IgD-negative memory B cell (primary cell): ENCODE measurements at regions not wholly inside any gene's neighbourhood (a gene's known extent, or its start where the extent isn't known, plus 50 kb on each side); places are given as distances from the start of the nearest gene placed in this dataset.

Experiments
- H3K27ac Mint-ChIP-seq, 3 donors: one replicate each; pipeline ENCODE4 v1.8.0; 2020 to 2022; ENCODE audit warnings: mild to moderate bottlenecking in 3 of 3, mixed read lengths in 3 of 3, moderate library complexity in 1 of 3
- H3K27me3 Mint-ChIP-seq: one replicate; pipeline ENCODE4 v1.8.0; 2021; ENCODE audit warnings: mixed read lengths
- H3K36me3 Mint-ChIP-seq: one replicate; pipeline ENCODE4 v1.8.0; 2020; ENCODE audit warnings: mild to moderate bottlenecking, mixed read lengths
- H3K4me1 Mint-ChIP-seq, 3 donors: one replicate each; pipeline ENCODE4 v1.8.0; 2020 to 2022; ENCODE audit warnings: mixed read lengths in 3 of 3, mild to moderate bottlenecking in 1 of 3
- H3K4me3 Mint-ChIP-seq, 4 donors: one replicate each; pipeline ENCODE4 v1.8.0; 2020 to 2022; ENCODE audit warnings: mild to moderate bottlenecking in 4 of 4, mixed read lengths in 4 of 4, moderate library complexity in 3 of 4
- H3K9me3 Mint-ChIP-seq, 3 donors: one replicate each; pipeline ENCODE4 v1.8.0; 2020 to 2021; ENCODE audit warnings: mixed read lengths in 3 of 3, mild to moderate bottlenecking in 1 of 3

DNA sequence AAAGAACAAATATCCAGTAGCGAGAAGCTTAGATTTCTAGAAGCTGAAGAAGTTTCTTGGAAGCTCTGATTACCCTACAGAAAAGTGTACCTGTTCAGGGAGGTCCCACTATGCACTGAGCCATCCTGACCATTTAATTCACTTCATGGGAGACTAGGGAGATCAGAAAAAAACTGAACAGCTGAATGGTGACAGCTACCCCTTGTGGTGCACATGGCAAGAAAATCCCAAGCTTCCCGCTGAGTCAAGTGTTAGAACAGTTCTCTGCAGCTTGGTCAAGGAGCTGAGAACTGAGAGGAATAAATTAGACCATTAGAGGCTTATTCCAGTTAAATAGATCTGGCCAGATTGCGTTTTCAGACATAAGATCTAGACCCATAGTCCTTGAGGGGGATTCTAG lies 197.2 kb upstream of the VEPH1 start:
- H3K36me3 Mint-ChIP-seq, result no peaks in the 10 kb centered on the region
- H3K27ac Mint-ChIP-seq, result no peak overlapping the region
- no peak overlapping the region for H3K4me3 Mint-ChIP-seq
- peaks cover 2% of the 10 kb centered on the region for H3K27me3 Mint-ChIP-seq
- peaks cover 0 to 12% (median 3%) of the 10 kb centered on the region in 3 donors for H3K9me3 Mint-ChIP-seq
- H3K4me1 Mint-ChIP-seq, result no peaks in the 10 kb centered on the region

GRCh38 chr3:157695586-157695985 lies 192.4 kb upstream of the VEPH1 start:
- Mint-ChIP-seq H3K27me3 (peaks cover 2% of the 10 kb centered on the region), H3K27ac (no peak overlapping the region), H3K4me3 (no peak overlapping the region), H3K4me1 (no peaks in the 10 kb centered on the region), H3K36me3 (no peaks in the 10 kb centered on the region), H3K9me3 (peaks cover 0 to 12% (median 5%) of the 10 kb centered on the region in 3 donors)

DNA sequence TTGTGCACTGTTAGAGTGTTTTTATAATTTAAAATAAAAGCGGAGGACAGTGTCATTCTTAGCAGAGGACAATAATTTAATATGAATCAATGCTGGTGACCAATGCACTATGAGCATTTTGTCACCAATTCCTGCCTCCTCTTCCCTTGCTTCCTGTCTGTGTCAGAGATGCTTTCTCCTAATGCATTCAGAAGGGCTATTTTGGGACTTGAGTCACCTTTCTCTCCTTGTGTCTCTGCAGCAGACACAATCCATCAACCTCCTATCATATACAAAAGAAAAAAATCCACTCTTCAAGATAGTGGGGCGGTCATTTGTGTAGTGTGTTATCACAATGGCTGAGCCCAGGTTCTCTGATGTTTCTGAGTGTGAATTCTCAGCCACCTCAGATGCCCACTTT lies 191.9 kb upstream of the VEPH1 start:
- H3K27me3 Mint-ChIP-seq, result peaks cover 2% of the 10 kb centered on the region
- peaks cover 0 to 12% (median 8%) of the 10 kb centered on the region in 3 donors for H3K9me3 Mint-ChIP-seq
- no peaks in the 10 kb centered on the region for H3K4me1 Mint-ChIP-seq
- no peaks in the 10 kb centered on the region for H3K36me3 Mint-ChIP-seq
- H3K27ac Mint-ChIP-seq, result no peak overlapping the region
- no peak overlapping the region for H3K4me3 Mint-ChIP-seq

GRCh38 chr3:157693762-157694161 lies 190.5 kb upstream of the VEPH1 start:
- no peak overlapping the region for H3K4me3 Mint-ChIP-seq
- no peaks in the 10 kb centered on the region for H3K27me3 Mint-ChIP-seq
- no peak overlapping the region for H3K27ac Mint-ChIP-seq
- H3K9me3 Mint-ChIP-seq, result peaks cover 0 to 11% (median 8%) of the 10 kb centered on the region in 3 donors
- no peaks in the 10 kb centered on the region for H3K36me3 Mint-ChIP-seq
- no peaks in the 10 kb centered on the region for H3K4me1 Mint-ChIP-seq

DNA sequence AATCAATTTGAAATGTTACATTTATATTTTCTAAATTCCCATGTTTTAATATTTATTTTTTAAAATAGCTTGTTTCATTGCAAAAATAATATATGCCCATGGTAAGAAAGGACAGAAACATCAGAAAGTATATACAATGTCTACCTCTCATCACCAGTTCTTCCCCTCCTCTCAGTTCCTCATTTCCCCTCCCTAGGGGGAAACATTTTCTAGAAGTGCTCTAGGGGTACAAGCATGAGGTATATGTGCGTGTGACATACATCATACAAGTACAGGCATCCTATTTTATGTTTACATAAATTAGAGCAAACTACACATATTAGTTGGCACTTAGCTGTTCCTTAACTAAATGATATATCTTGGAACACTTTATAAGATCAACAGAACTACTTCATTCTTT lies 189.3 kb upstream of the VEPH1 start:
- Mint-ChIP-seq H3K4me1 (no peaks in the 10 kb centered on the region), H3K9me3 (peaks cover 1 to 8% (median 7%) of the 10 kb centered on the region in 3 donors), H3K36me3 (no peaks in the 10 kb centered on the region), H3K27me3 (no peaks in the 10 kb centered on the region), H3K4me3 (no peak overlapping the region), H3K27ac (no peak overlapping the region)

DNA sequence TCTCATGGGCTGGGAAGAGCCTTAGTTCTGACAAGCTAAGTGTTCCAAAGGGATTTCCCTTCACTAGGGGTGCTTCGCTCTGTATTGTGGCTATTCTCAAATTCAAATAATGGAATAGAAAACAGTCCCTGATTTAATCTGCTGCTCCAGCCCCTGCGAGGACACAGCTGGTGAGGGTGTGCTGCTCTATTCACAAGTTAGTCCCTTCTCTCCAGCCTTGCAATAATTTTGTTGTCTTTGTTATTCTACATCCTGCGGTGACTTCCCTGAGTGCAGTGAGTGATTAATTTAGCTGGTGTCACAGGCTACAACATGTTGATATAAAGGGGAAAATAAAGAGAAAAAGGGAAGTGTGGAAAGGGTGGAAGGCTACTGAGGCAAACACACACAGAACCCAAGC lies 180.5 kb upstream of the VEPH1 start:
- Mint-ChIP-seq H3K4me3 (no peak overlapping the region), H3K9me3 (peaks cover 0 to 2% (median 1%) of the 10 kb centered on the region in 3 donors)

GRCh38 chr3:157672061-157672460 lies 168.8 kb upstream of the VEPH1 start:
- Mint-ChIP-seq H3K4me1 (no peaks in the 10 kb centered on the region), H3K4me3 (no peak overlapping the region), H3K36me3 (no peaks in the 10 kb centered on the region), H3K27ac (no peak overlapping the region), H3K9me3 (no peaks in the 10 kb centered on the region), H3K27me3 (no peaks in the 10 kb centered on the region)

More for the DNA sequence above, 180.5 kb upstream of the VEPH1 start:
- Mint-ChIP-seq H3K27me3 (no peaks in the 10 kb centered on the region), H3K27ac (no peak overlapping the region), H3K36me3 (no peaks in the 10 kb centered on the region), H3K4me1 (no peaks in the 10 kb centered on the region)

DNA sequence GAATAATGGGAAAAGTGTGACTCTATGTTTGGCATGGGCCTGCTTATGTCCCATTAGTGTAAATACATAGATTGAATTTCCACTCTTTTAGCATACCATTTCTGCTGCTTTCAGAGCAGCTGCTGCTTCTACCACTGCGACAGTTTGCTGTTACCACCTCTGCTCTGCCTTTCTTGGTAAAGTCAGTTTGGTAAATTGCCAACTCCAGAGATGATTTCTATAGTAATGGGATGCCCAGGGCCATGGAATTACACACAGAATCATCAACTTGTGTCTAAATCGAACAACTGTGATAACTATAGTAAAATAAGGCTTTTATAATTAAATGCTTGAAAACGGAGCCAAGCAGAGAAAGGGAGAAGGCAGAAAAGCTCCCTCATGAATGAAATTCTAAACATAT lies 168.4 kb upstream of the VEPH1 start:
- Mint-ChIP-seq H3K4me1 (no peaks in the 10 kb centered on the region), H3K27ac (no peak overlapping the region), H3K9me3 (no peaks in the 10 kb centered on the region), H3K36me3 (no peaks in the 10 kb centered on the region), H3K4me3 (no peak overlapping the region), H3K27me3 (no peaks in the 10 kb centered on the region)

- no peaks in the 10 kb centered on the region for H3K36me3 Mint-ChIP-seq
- no peak overlapping the region for H3K4me3 Mint-ChIP-seq
- H3K27ac Mint-ChIP-seq, result no peak overlapping the region
- H3K4me1 Mint-ChIP-seq, result no peaks in the 10 kb centered on the region
- H3K9me3 Mint-ChIP-seq, result peaks cover 0 to 2% (median 0%) of the 10 kb centered on the region in 3 donors
- no peaks in the 10 kb centered on the region for H3K27me3 Mint-ChIP-seq
Measured at GRCh38 chr3:157669416-157669815, 166.2 kb upstream of the VEPH1 start.

GRCh38 chr3:157667493-157667892 lies 164.3 kb upstream of the VEPH1 start:
- H3K27me3 Mint-ChIP-seq, result no peaks in the 10 kb centered on the region
- H3K27ac Mint-ChIP-seq, result no peak overlapping the region
- no peaks in the 10 kb centered on the region for H3K36me3 Mint-ChIP-seq
- no peak overlapping the region for H3K4me3 Mint-ChIP-seq
- peaks cover 0 to 2% (median 0%) of the 10 kb centered on the region in 3 donors for H3K9me3 Mint-ChIP-seq
- no peaks in the 10 kb centered on the region for H3K4me1 Mint-ChIP-seq

GRCh38 chr3:157662171-157662570 lies 159.0 kb upstream of the VEPH1 start:
- Mint-ChIP-seq H3K27me3 (peaks cover 3% of the 10 kb centered on the region), H3K4me1 (peaks cover 0 to 2% (median 0%) of the 10 kb centered on the region in 3 donors), H3K36me3 (no peaks in the 10 kb centered on the region), H3K4me3 (no peak overlapping the region), H3K9me3 (peaks cover 0 to 2% (median 0%) of the 10 kb centered on the region in 3 donors), H3K27ac (no peak overlapping the region)

DNA sequence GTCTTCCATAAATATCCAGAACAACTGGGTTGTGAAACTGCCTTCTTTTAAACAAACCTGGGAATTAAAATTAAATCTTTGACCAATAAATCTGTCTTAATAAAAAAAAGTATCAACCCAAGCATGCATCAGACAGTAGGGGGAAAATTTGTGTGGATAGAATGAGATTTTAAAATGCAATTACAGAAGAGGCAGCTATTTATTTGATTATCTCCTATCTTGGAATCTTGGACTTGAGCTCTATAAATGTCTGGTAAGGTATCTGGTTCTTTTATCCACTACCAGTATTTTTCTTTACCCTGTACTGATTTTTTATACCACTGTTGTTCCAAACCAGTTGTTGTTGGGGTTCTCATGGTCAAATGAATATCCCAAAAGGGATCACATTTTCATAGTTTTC lies 157.6 kb upstream of the VEPH1 start:
- Mint-ChIP-seq H3K9me3 (peaks cover 0 to 2% (median 0%) of the 10 kb centered on the region in 3 donors), H3K27me3 (peaks cover 3% of the 10 kb centered on the region), H3K4me3 (no peak overlapping the region), H3K4me1 (peaks cover 0 to 2% (median 0%) of the 10 kb centered on the region in 3 donors), H3K27ac (no peak overlapping the region), H3K36me3 (no peaks in the 10 kb centered on the region)

GRCh38 chr3:157652366-157652765 lies 149.2 kb upstream of the VEPH1 start:
- H3K4me3 Mint-ChIP-seq, result no peak overlapping the region
- no peaks in the 10 kb centered on the region for H3K9me3 Mint-ChIP-seq
- H3K36me3 Mint-ChIP-seq, result no peaks in the 10 kb centered on the region
- no peaks in the 10 kb centered on the region for H3K27me3 Mint-ChIP-seq
- no peaks in the 10 kb centered on the region for H3K4me1 Mint-ChIP-seq
- no peak overlapping the region for H3K27ac Mint-ChIP-seq

DNA sequence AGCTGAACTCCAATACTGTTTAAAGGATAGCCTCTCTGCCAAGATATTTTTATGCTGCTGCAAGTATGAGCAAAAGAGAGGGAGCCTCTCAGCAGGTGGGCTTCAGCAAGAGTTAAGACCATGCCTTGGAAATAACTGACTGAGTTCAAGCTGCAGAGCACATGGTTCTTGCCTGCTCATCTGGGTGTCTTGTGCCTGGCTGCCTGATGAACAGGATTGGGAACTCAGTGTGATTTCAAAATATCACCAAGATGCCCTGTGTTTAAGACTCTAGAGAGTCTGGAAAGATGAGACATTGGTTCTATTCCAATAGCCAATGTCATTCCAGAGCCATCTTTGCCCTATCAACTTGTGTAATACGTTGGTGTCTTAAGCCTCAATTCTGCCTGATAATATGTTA lies 147.5 kb upstream of the VEPH1 start:
- Mint-ChIP-seq H3K27ac (no peak overlapping the region), H3K27me3 (no peaks in the 10 kb centered on the region), H3K4me1 (no peaks in the 10 kb centered on the region), H3K36me3 (no peaks in the 10 kb centered on the region), H3K9me3 (no peaks in the 10 kb centered on the region), H3K4me3 (no peak overlapping the region)

- no peak overlapping the region for H3K27ac Mint-ChIP-seq
- H3K36me3 Mint-ChIP-seq, result no peaks in the 10 kb centered on the region
- H3K4me1 Mint-ChIP-seq, result no peaks in the 10 kb centered on the region
- H3K27me3 Mint-ChIP-seq, result no peaks in the 10 kb centered on the region
- no peaks in the 10 kb centered on the region for H3K9me3 Mint-ChIP-seq
- H3K4me3 Mint-ChIP-seq, result no peak overlapping the region
Measured at GRCh38 chr3:157650172-157650571, 147.0 kb upstream of the VEPH1 start.

DNA sequence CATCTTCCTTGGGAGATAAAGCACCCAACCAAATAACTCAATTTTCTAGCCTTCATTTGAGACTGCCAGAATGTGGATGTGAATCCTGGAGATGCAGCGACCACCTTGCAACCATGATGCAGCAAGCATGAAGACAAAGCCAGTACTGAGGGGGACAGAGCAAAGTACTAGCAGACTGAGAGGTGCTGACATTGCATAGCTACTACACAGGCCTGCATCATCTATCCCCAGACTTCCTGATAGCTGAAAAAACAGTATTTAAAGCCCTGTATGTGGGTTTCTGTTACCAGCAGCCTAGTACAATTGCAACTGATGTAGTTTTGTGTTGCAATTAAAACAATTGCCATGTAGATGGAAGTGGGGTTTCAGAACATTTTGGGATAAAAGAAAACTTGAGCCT lies 146.3 kb upstream of the VEPH1 start:
- Mint-ChIP-seq H3K4me1 (no peaks in the 10 kb centered on the region), H3K4me3 (no peak overlapping the region), H3K27ac (no peak overlapping the region), H3K36me3 (no peaks in the 10 kb centered on the region), H3K27me3 (no peaks in the 10 kb centered on the region), H3K9me3 (no peaks in the 10 kb centered on the region)

DNA sequence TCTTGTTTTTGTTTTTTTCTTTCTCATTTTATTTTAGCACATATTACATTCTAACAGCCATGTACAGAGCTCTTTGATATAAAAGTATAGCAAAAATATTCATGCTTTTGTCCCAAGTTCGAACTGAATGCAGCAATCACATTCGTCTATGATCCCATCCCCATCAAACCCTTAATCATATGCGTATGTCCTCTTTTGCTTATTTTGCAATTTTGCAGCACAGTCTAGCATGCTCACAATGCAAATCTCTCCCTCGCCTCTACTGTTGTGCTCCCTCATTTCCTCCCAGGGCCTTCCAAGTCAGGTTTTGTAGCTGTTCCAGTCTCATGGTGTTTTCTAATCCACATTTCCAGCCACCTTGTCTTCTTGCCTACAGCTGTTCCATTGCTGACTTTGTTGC lies 144.6 kb upstream of the VEPH1 start:
- Mint-ChIP-seq H3K27ac (no peak overlapping the region), H3K9me3 (no peaks in the 10 kb centered on the region), H3K4me1 (no peaks in the 10 kb centered on the region), H3K27me3 (no peaks in the 10 kb centered on the region), H3K4me3 (no peak overlapping the region), H3K36me3 (no peaks in the 10 kb centered on the region)
